ENCODE measurements at regions not wholly inside any gene's neighbourhood (a gene's known extent, or its start where the extent isn't known, plus 50 kb on each side); places are given as distances from the start of the nearest gene placed in this dataset.

GRCh38 chr1:57839067-57839466, 415.2 kb upstream of the DAB1 start:
- Histone ChIP-seq H3K9me3 (no peaks in the 10 kb centered on the region), H3K27me3 (no peaks in the 10 kb centered on the region), H3K36me3 (no peaks in the 10 kb centered on the region), H3K4me1 (no peaks in the 10 kb centered on the region), H3K4me3 (ENCODE audit: low read depth, low read length) (no peak overlapping the region)
- DNase-seq = no peak
- no peak for TF ChIP-seq CTCF (IDR thresholded peaks at IDR 0.05; ENCODE audit: low read depth, low read length)

GRCh38 chr1:57835620-57836019, 411.8 kb upstream of the DAB1 start:
- no peaks in the 10 kb centered on the region for H3K36me3 ChIP-seq
- no peaks in the 10 kb centered on the region for H3K4me1 ChIP-seq
- no peak for TF ChIP-seq CTCF (IDR thresholded peaks at IDR 0.05; ENCODE audit: low read depth, low read length)
- no peaks in the 10 kb centered on the region for H3K27me3 ChIP-seq
- no peaks in the 10 kb centered on the region for H3K9me3 ChIP-seq
- no peak overlapping the region for H3K4me3 ChIP-seq (ENCODE audit: low read depth, low read length)
- no peak for DNase-seq

- Histone ChIP-seq H3K27me3 (no peaks in the 10 kb centered on the region), H3K9me3 (no peaks in the 10 kb centered on the region), H3K36me3 (no peaks in the 10 kb centered on the region), H3K4me1 (no peaks in the 10 kb centered on the region), H3K4me3 (ENCODE audit: low read depth, low read length) (no peak overlapping the region)
- TF ChIP-seq CTCF (IDR thresholded peaks at IDR 0.05; ENCODE audit: low read depth, low read length) = no peak
- DNase-seq = no peak
These were observed 409.4 kb upstream of the DAB1 start for GRCh38 chr1:57833296-57833695.

GRCh38 chr1:57832612-57833011, 408.8 kb upstream of the DAB1 start:
- TF ChIP-seq CTCF (IDR thresholded peaks at IDR 0.05; ENCODE audit: low read depth, low read length) = no peak
- DNase-seq = no peak
- Histone ChIP-seq H3K4me3 (ENCODE audit: low read depth, low read length) (no peak overlapping the region), H3K36me3 (no peaks in the 10 kb centered on the region), H3K4me1 (no peaks in the 10 kb centered on the region), H3K9me3 (no peaks in the 10 kb centered on the region), H3K27me3 (no peaks in the 10 kb centered on the region)

GRCh38 chr1:57831624-57832023, 407.8 kb upstream of the DAB1 start:
- H3K9me3 ChIP-seq = no peaks in the 10 kb centered on the region

GRCh38 chr1:57826535-57826934, 402.7 kb upstream of the DAB1 start:
- DNase-seq = no peak
- H3K4me1 ChIP-seq = no peaks in the 10 kb centered on the region
- H3K36me3 ChIP-seq = no peaks in the 10 kb centered on the region

More at GRCh38 chr1:57831624-57832023, 407.8 kb upstream of the DAB1 start:
- no peaks in the 10 kb centered on the region for H3K27me3 ChIP-seq
- H3K4me1 ChIP-seq = no peaks in the 10 kb centered on the region
- TF ChIP-seq CTCF (IDR thresholded peaks at IDR 0.05; ENCODE audit: low read depth, low read length) = no peak
- no peaks in the 10 kb centered on the region for H3K36me3 ChIP-seq
- DNase-seq = no peak
- H3K4me3 ChIP-seq (ENCODE audit: low read depth, low read length) = no peak overlapping the region

More at GRCh38 chr1:57826535-57826934, 402.7 kb upstream of the DAB1 start:
- no peak overlapping the region for H3K4me3 ChIP-seq (ENCODE audit: low read depth, low read length)
- no peaks in the 10 kb centered on the region for H3K9me3 ChIP-seq
- no peaks in the 10 kb centered on the region for H3K27me3 ChIP-seq
- TF ChIP-seq CTCF (IDR thresholded peaks at IDR 0.05; ENCODE audit: low read depth, low read length) = no peak
